ENCODE measurements at regions not wholly inside any gene's neighbourhood (a gene's known extent, or its start where the extent isn't known, plus 50 kb on each side); places are given as distances from the start of the nearest gene placed in this dataset.

DNA sequence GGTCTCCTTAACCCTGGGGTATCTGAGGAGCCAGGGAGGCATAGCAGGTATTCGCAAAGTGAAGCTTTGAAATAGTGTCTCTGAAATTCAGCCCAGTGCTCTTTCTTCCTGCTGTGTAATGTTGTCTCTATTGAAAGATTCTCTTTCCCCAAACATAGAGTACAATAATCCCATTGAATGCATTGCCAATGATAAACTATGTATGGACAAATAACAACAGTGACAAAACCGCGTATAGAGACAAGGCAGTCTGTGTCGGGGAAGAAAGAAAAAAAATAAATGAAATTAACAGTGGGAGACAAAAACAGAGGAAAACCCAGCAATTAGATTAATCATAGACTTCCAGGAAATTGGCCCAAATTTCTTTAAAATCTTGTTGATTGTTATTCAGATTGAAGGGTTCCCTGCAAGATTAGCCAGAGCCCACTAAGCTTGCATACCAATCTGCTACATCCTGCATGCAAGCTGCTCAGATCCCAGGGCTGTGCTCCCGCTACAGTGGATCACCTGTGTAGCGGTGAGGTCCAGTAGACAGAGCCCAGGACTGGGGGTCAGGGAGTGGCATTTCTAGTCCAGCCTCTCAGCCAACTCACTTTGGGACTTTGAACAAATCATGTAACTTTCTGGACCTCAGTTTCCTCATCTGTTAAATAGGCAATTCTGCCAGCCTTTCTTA is 492.8 kb downstream of the INSC start:
- no peak for TF ChIP-seq EZH2 (IDR thresholded peaks at IDR 0.05; ENCODE audit: low read length, unreplicated experiment)
- TF ChIP-seq, protein P1, sequence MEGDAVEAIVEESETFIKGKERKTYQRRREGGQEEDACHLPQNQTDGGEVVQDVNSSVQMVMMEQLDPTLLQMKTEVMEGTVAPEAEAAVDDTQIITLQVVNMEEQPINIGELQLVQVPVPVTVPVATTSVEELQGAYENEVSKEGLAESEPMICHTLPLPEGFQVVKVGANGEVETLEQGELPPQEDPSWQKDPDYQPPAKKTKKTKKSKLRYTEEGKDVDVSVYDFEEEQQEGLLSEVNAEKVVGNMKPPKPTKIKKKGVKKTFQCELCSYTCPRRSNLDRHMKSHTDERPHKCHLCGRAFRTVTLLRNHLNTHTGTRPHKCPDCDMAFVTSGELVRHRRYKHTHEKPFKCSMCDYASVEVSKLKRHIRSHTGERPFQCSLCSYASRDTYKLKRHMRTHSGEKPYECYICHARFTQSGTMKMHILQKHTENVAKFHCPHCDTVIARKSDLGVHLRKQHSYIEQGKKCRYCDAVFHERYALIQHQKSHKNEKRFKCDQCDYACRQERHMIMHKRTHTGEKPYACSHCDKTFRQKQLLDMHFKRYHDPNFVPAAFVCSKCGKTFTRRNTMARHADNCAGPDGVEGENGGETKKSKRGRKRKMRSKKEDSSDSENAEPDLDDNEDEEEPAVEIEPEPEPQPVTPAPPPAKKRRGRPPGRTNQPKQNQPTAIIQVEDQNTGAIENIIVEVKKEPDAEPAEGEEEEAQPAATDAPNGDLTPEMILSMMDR (conservative IDR thresholded peaks at IDR 0.05; ENCODE audit: low read depth, low read length), result no peak
